HEK293 (cell line): ENCODE measurements at regions not wholly inside any gene's neighbourhood (a gene's known extent, or its start where the extent isn't known, plus 50 kb on each side); places are given as distances from the start of the nearest gene placed in this dataset.

Source experiments
- CTCF ChIA-PET: fragments of 350-600 bp; formaldehyde crosslinking; extraction: SDS; loops from one replicate; lab custom pipeline; 2021; ENCODE audit warnings: antibody characterized with exemption; lab: Yijun Ruan, JAX
- POLR2A ChIA-PET: fragments of 300-600 bp; formaldehyde crosslinking; extraction: SDS; loops from one replicate; lab custom pipeline; 2020; ENCODE audit warnings: antibody characterized with exemption, inconsistent platforms; lab: Yijun Ruan, JAX
- H3K27ac ChIP-seq: fragments of 200-500 bp; sonication (Bioruptor generic); 2 replicates; pipeline ENCODE4 v1.5.1; 2014; ENCODE audit warnings: low read depth, low read length, control low read depth, inconsistent platforms; ENCODE audit errors: extremely low read depth
- H3K36me3 ChIP-seq, 2 experiments: fragments of 200-500 bp in 1 of 2; sonication (Bioruptor generic) in 1 of 2; 1 replicate in 1 of 2; 2 replicates in 1 of 2; pipeline ENCODE4 v1.5.1; 2014 to 2017; ENCODE audit warnings: inconsistent platforms in 2 of 2, low read length in 2 of 2; ENCODE audit not compliant: control insufficient read depth in 2 of 2, insufficient read depth in 1 of 2
- H3K4me1 ChIP-seq: fragments of 200-500 bp; sonication (Bioruptor generic); 2 replicates; pipeline ENCODE4 v1.5.1; 2014; ENCODE audit warnings: mild to moderate bottlenecking, low read length, inconsistent platforms; ENCODE audit not compliant: control insufficient read depth, insufficient read depth
- H3K4me3 ChIP-seq: 2 replicates; pipeline ENCODE4 v1.5.1; 2011; ENCODE audit warnings: low read depth, mild to moderate bottlenecking, control low read depth, low read length, moderate library complexity
- H3K9me3 ChIP-seq: fragments of 200-500 bp; sonication (Bioruptor generic); 2 replicates; pipeline ENCODE4 v1.5.1; 2014; ENCODE audit warnings: low read depth, low read length, inconsistent platforms; ENCODE audit not compliant: control insufficient read depth, insufficient read depth
- ATF2 ChIP-seq: fragments of 450-650 bp; formaldehyde crosslinking; IDR thresholded peaks from 2 replicates; pipeline ENCODE4 v1.5.1; 2016; ENCODE audit warnings: missing biosample characterization, missing genetic modification characterization, low read depth
- GLI2 ChIP-seq: fragments of 450-650 bp; formaldehyde crosslinking; IDR thresholded peaks from 2 replicates; pipeline ENCODE4; 2017; ENCODE audit warnings: missing biosample characterization, missing genetic modification characterization, low read depth, borderline replicate concordance
- PRDM1 ChIP-seq: fragments of 450-650 bp; formaldehyde crosslinking; IDR thresholded peaks from 2 replicates; pipeline ENCODE4; 2016; ENCODE audit warnings: missing biosample characterization, missing genetic modification characterization
- SETDB1 ChIP-seq: IDR thresholded peaks from one replicate; pipeline ENCODE4 v1.6.1; 2017; ENCODE audit warnings: mild to moderate bottlenecking, low read length, moderate library complexity, mixed read lengths; ENCODE audit not compliant: insufficient read length
- ZNF140 ChIP-seq: fragments of 450-650 bp; formaldehyde crosslinking; IDR thresholded peaks from 2 replicates; pipeline ENCODE4 v1.5.1; 2016; ENCODE audit warnings: missing biosample characterization, missing genetic modification characterization
- ZNF174 ChIP-seq: fragments of 450-650 bp; formaldehyde crosslinking; IDR thresholded peaks from 2 replicates; pipeline ENCODE4 v1.5.0; 2017; ENCODE audit warnings: missing biosample characterization, mild to moderate bottlenecking, missing genetic modification characterization
- ZNF18 ChIP-seq: fragments of 450-650 bp; formaldehyde crosslinking; IDR thresholded peaks from 2 replicates; pipeline ENCODE4 v1.5.1; 2016; ENCODE audit warnings: missing biosample characterization, missing genetic modification characterization
- ZNF184 ChIP-seq: fragments of 450-650 bp; IDR thresholded peaks from 2 replicates; pipeline ENCODE4 v1.5.1; 2018; ENCODE audit warnings: missing biosample characterization, mild to moderate bottlenecking, missing genetic modification characterization
- ZNF202 ChIP-seq: fragments of 450-650 bp; formaldehyde crosslinking; IDR thresholded peaks from 2 replicates; pipeline ENCODE4 v1.5.1; 2016; ENCODE audit warnings: missing biosample characterization, missing genetic modification characterization, borderline replicate concordance
- ZNF223 ChIP-seq: fragments of 450-650 bp; formaldehyde crosslinking; IDR thresholded peaks from 2 replicates; pipeline ENCODE4 v1.5.1; 2016; ENCODE audit warnings: missing biosample characterization, missing genetic modification characterization
- ZNF37A ChIP-seq: fragments of 450-650 bp; IDR thresholded peaks from 2 replicates; pipeline ENCODE4 v1.5.1; 2018; ENCODE audit warnings: missing biosample characterization, missing genetic modification characterization
- ZNF404 ChIP-seq: fragments of 450-650 bp; formaldehyde crosslinking; IDR thresholded peaks from 2 replicates; pipeline ENCODE4 v1.5.1; 2017; ENCODE audit warnings: missing biosample characterization, missing genetic modification characterization
- ZNF473 ChIP-seq: fragments of 450-650 bp; formaldehyde crosslinking; IDR thresholded peaks from 2 replicates; pipeline ENCODE4 v1.5.1; 2017; ENCODE audit warnings: missing biosample characterization, missing genetic modification characterization
- ZNF621 ChIP-seq: fragments of 450-650 bp; formaldehyde crosslinking; IDR thresholded peaks from 2 replicates; pipeline ENCODE4 v1.5.1; 2017; ENCODE audit warnings: missing biosample characterization, missing genetic modification characterization
- ZNF623 ChIP-seq: fragments of 450-650 bp; formaldehyde crosslinking; IDR thresholded peaks from 2 replicates; pipeline ENCODE4 v1.5.1; 2016; ENCODE audit warnings: missing biosample characterization, missing genetic modification characterization
- ZNF837 ChIP-seq: fragments of 450-650 bp; formaldehyde crosslinking; IDR thresholded peaks from 2 replicates; pipeline ENCODE4 v1.5.1; 2016; ENCODE audit warnings: missing biosample characterization, missing genetic modification characterization
- ZSCAN16 ChIP-seq: fragments of 450-650 bp; formaldehyde crosslinking; IDR thresholded peaks from 2 replicates; pipeline ENCODE4 v1.5.1; 2016; ENCODE audit warnings: missing biosample characterization, missing genetic modification characterization
- TF ChIP-seq, protein P1 (sequence below): fragments of 450-650 bp; formaldehyde crosslinking; IDR thresholded peaks from 2 replicates; pipeline ENCODE4 v1.5.1; 2016; ENCODE audit warnings: missing biosample characterization, missing genetic modification characterization, borderline replicate concordance
- TF ChIP-seq, protein P2 (sequence below): fragments of 450-650 bp; IDR thresholded peaks from 2 replicates; pipeline ENCODE4 v1.5.1; 2018; ENCODE audit warnings: missing biosample characterization, mild to moderate bottlenecking, missing genetic modification characterization
- TF ChIP-seq, protein P3 (sequence below): IDR thresholded peaks from 2 replicates; pipeline ENCODE4 v1.6.1; 2011; ENCODE audit warnings: mild to moderate bottlenecking, low read depth, low read length, borderline replicate concordance
- TF ChIP-seq, protein P4 (sequence below): fragments of 450-650 bp; formaldehyde crosslinking; IDR thresholded peaks from 2 replicates; pipeline ENCODE4 v1.5.1; 2016; ENCODE audit warnings: missing biosample characterization, missing genetic modification characterization

- Histone ChIP-seq H3K27ac (no peak overlapping the region), H3K36me3 (no peaks in the 10 kb centered on the region), H3K9me3 (no peaks in the 10 kb centered on the region), H3K4me3 (no peak overlapping the region), H3K4me1 (no peaks in the 10 kb centered on the region)
- TF ChIP-seq ZNF837 (tag by site-specific recombination) = no peak
- no peak for TF ChIP-seq ZNF174
- TF ChIP-seq ZNF473 (tag by site-specific recombination) = no peak
- no peak for TF ChIP-seq ZNF202
- ChIA-PET POLR2A (no interaction called here), CTCF (interaction anchor here (0.6 kb wide), 1 partner anchor 12 kb away, joined by 3 read pairs; no protein-coding TSS in a partner anchor)
Measured at GRCh38 chr18:25659541-25659940, 307.6 kb upstream of the ZNF521 start.

DNA sequence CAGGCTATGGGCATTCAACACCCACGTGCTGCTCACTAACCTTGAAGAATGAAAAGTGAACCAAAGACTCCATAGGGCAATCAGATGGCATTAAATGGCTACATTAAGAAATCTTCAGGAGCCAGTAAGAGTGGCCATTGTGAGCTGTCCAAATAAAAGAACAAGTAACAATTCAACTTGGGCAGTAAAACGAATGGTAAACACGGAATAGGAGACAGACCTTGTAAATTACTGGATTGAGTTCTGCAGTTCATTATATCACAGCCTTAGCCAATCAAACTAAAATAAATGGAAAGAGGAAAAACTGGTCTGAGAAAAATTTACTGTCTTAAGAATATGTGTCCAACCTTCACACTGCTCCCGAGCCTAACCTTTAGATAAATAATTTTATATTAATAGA, 306.5 kb upstream of the ZNF521 start:
- H3K36me3 ChIP-seq = no peaks in the 10 kb centered on the region
- no peaks in the 10 kb centered on the region for H3K4me1 ChIP-seq
- ChIA-PET CTCF (interaction anchor here (0.7 kb wide), 1 partner anchor 711 kb away, joined by 6 read pairs; no protein-coding TSS in a partner anchor), POLR2A (no interaction called here)
- no peak for TF ChIP-seq ZNF37A (tag by site-specific recombination)
- TF ChIP-seq ZNF623 (tag by site-specific recombination) = no peak
- TF ChIP-seq, protein P1, sequence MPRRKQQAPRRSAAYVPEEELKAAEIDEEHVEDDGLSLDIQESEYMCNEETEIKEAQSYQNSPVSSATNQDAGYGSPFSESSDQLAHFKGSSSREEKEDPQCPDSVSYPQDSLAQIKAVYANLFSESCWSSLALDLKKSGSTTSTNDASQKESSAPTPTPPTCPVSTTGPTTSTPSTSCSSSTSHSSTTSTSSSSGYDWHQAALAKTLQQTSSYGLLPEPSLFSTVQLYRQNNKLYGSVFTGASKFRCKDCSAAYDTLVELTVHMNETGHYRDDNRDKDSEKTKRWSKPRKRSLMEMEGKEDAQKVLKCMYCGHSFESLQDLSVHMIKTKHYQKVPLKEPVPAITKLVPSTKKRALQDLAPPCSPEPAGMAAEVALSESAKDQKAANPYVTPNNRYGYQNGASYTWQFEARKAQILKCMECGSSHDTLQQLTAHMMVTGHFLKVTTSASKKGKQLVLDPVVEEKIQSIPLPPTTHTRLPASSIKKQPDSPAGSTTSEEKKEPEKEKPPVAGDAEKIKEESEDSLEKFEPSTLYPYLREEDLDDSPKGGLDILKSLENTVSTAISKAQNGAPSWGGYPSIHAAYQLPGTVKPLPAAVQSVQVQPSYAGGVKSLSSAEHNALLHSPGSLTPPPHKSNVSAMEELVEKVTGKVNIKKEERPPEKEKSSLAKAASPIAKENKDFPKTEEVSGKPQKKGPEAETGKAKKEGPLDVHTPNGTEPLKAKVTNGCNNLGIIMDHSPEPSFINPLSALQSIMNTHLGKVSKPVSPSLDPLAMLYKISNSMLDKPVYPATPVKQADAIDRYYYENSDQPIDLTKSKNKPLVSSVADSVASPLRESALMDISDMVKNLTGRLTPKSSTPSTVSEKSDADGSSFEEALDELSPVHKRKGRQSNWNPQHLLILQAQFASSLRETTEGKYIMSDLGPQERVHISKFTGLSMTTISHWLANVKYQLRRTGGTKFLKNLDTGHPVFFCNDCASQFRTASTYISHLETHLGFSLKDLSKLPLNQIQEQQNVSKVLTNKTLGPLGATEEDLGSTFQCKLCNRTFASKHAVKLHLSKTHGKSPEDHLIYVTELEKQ (tag by site-specific recombination) = no peak
- TF ChIP-seq, protein P2, sequence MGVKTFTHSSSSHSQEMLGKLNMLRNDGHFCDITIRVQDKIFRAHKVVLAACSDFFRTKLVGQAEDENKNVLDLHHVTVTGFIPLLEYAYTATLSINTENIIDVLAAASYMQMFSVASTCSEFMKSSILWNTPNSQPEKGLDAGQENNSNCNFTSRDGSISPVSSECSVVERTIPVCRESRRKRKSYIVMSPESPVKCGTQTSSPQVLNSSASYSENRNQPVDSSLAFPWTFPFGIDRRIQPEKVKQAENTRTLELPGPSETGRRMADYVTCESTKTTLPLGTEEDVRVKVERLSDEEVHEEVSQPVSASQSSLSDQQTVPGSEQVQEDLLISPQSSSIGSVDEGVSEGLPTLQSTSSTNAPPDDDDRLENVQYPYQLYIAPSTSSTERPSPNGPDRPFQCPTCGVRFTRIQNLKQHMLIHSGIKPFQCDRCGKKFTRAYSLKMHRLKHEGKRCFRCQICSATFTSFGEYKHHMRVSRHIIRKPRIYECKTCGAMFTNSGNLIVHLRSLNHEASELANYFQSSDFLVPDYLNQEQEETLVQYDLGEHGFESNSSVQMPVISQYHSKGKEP (tag by site-specific recombination) = no peak
- no peak for TF ChIP-seq ZNF621 (tag by site-specific recombination)
- no peak for TF ChIP-seq ZNF184 (tag by site-specific recombination)
- TF ChIP-seq, protein P3, sequence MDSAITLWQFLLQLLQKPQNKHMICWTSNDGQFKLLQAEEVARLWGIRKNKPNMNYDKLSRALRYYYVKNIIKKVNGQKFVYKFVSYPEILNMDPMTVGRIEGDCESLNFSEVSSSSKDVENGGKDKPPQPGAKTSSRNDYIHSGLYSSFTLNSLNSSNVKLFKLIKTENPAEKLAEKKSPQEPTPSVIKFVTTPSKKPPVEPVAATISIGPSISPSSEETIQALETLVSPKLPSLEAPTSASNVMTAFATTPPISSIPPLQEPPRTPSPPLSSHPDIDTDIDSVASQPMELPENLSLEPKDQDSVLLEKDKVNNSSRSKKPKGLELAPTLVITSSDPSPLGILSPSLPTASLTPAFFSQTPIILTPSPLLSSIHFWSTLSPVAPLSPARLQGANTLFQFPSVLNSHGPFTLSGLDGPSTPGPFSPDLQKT = no peak
- TF ChIP-seq, protein P4, sequence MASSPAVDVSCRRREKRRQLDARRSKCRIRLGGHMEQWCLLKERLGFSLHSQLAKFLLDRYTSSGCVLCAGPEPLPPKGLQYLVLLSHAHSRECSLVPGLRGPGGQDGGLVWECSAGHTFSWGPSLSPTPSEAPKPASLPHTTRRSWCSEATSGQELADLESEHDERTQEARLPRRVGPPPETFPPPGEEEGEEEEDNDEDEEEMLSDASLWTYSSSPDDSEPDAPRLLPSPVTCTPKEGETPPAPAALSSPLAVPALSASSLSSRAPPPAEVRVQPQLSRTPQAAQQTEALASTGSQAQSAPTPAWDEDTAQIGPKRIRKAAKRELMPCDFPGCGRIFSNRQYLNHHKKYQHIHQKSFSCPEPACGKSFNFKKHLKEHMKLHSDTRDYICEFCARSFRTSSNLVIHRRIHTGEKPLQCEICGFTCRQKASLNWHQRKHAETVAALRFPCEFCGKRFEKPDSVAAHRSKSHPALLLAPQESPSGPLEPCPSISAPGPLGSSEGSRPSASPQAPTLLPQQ (tag by site-specific recombination) = no peak
- no peak for TF ChIP-seq SETDB1
- no peak for TF ChIP-seq ZNF404 (tag by site-specific recombination)
- no peak for TF ChIP-seq ATF2 (tag by site-specific recombination)
- TF ChIP-seq ZNF223 (tag by site-specific recombination) = no peak
- no peak for TF ChIP-seq PRDM1
- no peak for TF ChIP-seq ZSCAN16 (tag by site-specific recombination)
- TF ChIP-seq ZNF140 (tag by site-specific recombination) = no peak
- TF ChIP-seq ZNF837 (tag by site-specific recombination) = no peak
- TF ChIP-seq ZNF18 (tag by site-specific recombination) = no peak
- no peak for TF ChIP-seq GLI2 (tag by site-specific recombination)
- no peak overlapping the region for H3K27ac ChIP-seq
- H3K9me3 ChIP-seq = no peaks in the 10 kb centered on the region
- H3K4me3 ChIP-seq = no peak overlapping the region
